HPDE6-E6E7 (cell line): ENCODE measurements at regions not wholly inside any gene's neighbourhood (a gene's known extent, or its start where the extent isn't known, plus 50 kb on each side); places are given as distances from the start of the nearest gene placed in this dataset.
"Not testable (repeated sequence)": the region's sequence is repeated elsewhere in the genome, so short reads cannot be mapped to it uniquely, and the experiment has no call there.

ENCODE experiments used
- DNase-seq: peaks from one replicate; pipeline ENCODE4 v3.0.0; 2011; ENCODE audit warnings: missing footprints; ENCODE audit errors: extremely low spot score

DNA sequence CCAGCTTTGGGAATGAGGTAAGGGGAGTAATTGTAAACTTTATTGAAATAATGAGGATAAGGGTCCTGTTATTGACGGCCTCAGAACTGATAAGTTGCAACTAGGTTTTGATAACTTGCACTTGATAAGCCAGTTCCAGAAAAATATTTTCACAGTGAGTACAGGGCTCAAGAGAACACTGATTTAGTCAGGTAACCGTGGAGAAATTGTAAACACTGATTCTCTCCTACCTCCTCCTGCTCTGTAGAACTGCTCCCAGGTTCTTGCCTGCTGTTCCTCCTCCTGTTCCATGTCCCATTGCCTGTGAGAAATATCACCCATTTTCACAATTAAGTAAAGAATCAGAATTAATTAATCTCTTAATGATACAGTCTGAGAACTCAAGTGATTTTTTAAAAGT is 55.0 kb upstream of the CXXC4 start:
- DNase-seq: no peak

DNA sequence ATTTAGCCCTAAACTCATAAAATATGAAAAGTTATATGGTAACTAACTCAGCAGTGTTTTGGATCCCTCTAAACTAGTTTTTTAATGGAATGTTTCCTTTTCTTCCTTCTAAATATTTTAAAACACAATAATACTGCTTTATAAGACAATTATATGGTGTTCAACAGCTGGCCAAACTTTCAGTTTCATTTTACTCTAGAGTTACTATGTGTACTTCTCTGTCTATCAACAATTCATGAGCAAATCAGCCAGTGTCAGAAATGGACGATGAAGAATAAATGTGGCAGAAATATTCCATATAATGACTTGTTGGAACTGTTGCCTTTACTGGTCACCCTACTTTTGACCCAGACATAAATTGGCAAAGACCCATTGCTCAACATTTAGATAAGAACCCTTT is 64.8 kb upstream of the CXXC4 start:
- no peak for DNase-seq

DNA sequence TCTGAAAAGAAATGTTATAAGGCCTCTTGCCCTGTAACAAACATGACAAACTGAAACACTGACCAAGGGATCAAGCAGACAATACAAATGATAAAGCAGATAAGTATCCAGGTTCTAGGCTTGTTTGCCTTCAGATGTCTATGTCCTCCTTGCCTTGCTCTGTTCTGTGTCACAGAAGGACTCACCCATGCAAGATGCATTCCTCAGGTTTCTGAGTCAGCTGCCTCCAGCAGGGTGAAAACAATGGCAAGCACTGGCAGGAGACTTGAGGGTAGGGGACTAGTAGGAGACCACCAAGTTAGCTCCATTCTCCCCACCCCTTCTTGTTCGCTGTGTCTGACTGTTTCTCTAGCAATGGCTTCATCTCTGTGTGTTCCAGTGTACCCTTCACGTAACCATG is 76.6 kb upstream of the CXXC4 start:
- DNase-seq: peak; percentile 13

DNA sequence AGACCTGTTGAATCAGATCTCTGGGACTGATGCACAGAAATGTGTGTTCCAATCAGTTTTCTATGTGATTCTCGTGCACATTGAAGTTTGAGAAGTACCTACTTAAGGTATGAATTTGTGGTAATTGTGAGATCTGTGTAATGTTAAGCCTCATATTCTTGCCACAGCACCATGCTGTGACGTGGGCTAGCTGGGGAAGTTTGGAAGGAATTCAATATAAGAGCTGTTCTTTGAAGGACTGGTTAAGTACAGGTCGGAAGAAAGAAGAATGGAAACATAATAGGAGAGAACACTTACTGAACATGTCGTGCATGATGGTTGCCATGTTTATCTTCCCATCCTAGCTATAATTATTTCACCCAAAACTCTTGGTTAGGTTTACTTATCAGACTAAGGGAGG is 79.7 kb upstream of the CXXC4 start:
- no peak for DNase-seq

DNA sequence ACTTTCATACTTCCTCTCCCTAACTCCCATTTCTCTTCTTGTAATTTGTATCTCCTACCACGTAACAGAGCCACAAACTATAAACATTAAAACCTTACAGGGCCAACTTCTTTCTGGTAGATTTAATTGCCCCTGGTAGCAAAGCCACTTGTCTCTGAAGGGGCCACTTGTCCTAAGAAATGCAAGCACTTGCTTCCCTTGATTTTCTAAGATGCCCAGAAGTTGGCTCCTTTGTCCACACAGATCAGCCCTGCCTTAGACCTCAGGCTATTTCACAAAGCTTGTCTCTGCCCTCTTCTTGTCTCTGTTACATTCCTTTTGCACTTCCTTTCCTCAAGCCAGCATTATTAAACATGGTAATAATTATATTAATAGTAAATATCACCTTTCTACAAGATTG is 80.6 kb upstream of the CXXC4 start:
- DNase-seq: no peak

DNA sequence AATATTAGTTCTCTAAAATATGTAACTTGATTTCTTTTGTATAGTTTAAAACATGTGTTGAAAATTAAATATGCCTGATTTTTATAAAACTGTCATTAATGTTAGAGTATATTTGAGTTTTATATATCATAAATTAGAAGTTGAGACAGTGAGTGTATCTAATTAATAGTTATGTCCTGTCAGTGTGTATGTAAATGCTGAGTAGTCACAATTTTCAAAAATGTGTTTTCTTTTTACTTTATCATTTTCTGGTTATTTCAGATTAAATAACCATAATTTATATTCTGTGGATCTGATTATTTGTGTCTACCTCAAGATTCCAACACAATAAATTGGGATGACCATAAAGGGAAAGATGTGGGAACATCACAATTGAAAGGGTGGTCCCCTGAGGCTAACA is 82.7 kb upstream of the CXXC4 start:
- no peak for DNase-seq

DNA sequence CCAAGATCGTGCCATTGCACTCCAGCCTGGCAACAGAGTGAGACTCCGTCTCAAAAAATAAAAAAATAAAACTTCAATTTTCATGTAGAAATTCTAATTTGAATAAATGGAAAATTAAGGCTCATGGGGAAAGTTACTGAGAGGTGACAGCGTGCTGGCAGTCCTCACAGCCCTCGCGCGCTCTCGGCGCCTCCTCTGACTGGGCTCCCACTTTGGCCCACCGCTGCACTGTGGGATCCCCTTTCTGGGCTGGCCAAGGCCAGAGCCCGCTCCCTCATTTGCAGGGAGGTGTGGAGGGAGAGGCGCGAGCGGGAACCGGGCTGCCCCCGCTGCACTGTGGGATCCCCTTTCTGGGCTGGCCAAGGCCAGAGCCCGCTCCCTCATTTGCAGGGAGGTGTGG is 86.8 kb upstream of the CXXC4 start:
- not testable (repeated sequence) for DNase-seq

DNA sequence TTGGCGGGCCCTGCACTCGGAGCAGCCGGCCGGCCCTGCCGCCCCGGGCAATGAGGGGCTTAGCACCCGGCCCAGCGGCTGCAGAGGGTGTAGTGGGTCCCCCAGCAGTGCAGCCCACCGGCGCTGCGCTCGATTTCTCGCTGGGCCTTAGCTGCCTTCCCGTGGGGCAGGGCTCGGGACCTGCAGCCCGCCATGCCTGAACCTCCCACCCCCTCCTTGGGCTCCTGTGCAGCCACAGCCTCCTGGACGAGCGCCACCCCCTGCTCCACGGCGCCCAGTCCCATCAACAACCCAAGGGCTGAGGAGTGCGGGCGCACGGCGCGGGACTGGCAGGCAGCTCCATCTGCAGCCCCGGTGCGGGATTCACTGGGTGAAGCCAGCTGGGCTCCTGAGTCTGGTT is 87.4 kb upstream of the CXXC4 start:
- DNase-seq: not testable (repeated sequence)

DNA sequence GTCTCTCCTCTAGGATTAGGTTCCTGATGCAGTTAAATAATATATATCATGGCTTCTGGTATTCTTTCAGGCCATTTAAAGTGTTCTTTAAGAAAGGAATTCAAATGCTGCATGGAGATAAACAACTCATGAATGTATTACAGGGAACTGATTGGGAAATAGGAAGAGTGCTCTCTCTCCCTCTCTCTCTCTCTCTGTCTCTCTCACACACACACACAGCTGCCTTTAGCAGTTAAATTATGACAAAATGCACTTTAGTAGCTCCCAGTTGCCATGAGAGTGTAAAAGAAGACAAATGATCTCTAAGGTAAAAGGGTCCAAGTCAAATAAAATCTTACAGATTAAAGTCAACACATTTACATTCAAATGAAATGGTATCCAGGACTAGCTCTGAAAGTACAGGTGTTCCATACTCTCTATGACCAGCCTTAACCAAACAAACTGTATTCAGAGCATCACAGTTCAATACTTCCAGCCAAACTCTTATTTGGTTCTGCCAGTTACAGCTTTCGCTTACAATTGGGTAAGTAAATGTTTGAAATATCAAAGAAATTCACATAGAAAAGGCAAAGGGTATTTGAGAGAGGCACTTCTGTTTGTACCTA is 94.7 kb upstream of the CXXC4 start:
- no peak for DNase-seq

DNA sequence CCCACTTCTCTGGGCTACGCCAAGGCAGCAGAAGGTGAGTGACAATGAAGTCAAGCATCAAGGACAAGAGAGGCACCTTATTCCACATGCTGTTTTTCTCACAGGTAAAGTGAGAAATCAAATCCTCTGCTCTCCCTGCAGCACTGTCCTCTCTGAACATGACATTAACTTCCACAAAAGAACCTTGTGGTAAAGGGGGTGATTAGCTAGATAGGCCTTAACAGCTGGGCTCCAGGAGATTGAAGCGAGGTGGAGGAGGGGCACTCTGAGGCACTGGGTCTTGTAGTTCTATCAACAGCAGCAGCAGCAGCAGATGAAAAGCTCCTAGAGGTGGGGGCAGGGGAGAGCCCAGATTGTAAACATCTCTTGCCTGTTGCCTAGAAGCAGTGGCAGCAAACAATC is 96.8 kb upstream of the CXXC4 start:
- DNase-seq: no peak

DNA sequence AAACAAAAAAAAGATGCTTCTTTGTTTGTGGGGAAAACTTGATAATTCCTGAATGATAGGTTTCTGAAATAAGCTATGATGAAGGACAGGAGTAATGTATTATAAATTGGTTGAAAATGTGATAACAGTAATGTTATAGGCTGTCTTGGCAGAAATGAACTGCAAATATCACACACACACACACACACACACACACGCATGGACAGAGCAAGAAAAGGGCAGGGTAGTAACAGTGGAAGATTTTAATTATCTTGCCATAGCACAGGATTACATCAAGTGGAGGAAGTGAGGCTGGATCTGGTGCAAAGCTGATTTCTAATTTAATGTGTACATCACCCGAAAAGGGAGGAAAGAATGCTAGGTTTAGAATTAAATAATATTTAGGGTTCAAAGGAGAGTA is 97.5 kb upstream of the CXXC4 start:
- DNase-seq: no peak

DNA sequence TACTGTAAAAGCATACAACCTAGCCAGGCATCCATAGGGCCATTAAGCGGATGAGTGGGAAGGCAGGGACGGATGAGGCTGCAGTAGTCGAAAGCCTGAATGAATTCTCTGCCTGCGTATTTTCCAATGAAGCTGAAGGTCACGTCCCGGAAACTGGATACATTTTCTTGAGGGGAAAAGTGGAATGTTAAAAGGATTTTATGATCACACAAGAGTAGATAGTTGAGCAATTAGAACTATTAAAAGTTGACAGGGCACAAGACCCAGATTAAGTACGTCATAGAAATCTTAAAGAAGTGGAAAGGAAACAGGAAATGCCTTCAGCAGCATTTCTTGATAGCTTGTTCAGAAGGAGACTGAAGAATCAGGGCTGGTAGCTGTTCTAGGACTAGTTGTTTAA is 98.3 kb upstream of the CXXC4 start:
- no peak for DNase-seq

DNA sequence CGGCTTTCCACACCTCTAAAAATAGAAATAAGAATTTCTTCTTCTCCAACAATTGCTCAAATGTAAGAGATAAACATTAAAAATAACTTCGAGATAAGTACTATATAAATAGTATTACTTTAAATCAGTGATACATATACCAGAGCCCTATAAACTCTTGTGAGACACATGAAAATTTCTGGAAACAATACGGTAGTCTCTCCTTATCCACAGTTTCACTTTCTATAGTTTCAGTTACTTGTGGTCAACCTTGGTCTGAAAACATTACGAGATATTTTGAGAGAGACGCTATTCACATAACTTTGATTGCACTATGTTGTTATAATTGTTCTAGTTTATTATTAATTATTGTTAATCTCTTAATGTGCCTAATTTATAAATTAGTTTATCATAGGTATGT is 101.5 kb upstream of the CXXC4 start:
- DNase-seq: no peak

DNA sequence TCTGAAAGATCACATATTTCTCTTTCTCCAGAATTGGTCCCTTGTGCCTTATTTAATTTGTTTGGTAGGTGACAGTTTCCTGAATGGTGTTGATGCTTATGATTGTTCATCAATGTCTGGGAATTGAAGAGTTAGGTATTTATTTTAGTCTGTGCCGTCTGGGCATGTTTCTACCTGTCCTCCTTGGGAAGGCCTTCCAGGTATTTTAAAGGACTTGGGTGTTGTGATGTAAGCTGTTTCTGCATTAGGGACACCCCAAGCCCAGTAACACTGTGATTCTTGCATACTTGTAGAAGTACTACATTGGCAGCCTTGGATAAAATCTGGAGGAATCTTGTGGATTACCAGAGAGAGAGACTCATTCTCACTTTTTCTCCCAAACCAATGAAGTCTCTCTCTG is 120.8 kb upstream of the CXXC4 start:
- DNase-seq: no peak

DNA sequence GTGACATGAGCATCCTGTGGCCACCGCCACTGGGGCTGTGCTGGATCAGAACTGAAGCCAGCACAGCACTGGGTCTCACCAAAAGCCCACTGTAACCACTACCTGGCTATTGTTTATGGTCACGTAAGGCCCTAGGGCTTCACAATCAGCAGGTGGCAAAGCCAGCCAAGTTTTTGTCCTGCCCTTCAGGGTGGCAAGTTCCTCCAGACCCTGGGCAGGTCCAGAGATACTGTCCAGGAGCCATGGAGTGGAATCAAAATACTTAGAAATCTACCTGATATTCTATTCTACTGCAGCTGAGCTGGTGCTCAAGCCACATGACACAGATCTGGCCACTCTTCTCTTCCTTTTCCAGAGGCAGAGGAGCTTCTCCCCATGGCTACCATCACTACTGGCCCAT is 121.2 kb upstream of the CXXC4 start:
- DNase-seq: no peak

DNA sequence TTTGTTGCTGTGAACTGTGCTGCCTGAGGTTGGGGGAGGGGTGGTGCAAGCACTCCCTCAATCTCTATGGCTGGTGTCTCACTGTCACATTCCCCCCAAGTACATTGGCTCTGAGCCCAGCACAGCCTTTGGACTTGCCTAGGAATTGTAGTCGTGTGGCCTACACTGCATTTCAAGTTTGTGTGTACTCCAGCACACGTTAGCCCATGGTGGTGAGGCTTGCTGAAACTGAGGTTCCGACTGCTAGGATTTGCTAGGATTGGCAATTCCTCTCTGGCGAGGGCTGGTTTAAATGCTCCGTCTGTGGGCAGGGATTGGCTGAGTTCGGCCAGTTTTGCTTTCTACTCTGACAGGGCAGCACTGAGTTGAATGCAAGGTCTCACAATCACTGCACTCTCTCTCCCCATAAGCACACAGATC is 121.7 kb upstream of the CXXC4 start:
- DNase-seq: no peak

DNA sequence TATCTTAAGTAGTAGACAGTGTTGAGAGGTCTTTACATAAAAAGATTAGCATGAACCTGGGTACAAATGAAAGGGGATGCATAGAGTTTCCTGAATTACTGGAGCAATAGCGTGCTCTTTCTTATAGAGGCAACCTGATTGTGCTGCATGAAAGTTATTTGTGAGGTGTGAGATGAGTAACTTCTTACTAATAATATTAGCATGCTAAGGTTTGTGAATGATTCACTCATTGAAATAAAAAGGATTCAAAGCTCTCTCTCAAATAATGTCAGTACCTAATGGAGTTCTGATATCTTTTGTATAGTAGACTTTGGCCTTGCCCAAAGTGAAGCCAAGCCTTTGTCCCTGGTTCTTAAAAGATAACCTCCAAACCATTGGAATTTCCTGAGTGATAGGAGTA is 131.0 kb upstream of the CXXC4 start:
- DNase-seq: peak; percentile 5

DNA sequence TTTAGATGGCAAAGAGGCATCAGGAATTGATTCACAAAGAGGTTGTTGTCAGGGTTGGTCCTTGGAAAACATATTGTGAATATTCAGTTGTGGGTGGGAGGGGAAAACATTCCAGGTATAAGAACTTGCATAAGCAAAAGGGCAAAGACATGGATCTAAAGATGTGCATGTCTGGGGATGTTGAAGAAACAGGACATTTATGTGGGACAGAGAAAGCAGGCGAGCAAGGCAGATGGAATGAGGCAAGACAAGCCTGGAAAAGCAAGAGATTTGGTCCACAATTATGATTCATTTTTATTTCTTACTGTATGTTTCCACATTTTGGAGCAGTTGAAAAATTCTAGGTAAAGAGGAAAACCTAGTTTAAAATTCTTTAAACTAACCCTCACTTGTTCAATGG is 134.9 kb upstream of the CXXC4 start:
- DNase-seq: no peak

DNA sequence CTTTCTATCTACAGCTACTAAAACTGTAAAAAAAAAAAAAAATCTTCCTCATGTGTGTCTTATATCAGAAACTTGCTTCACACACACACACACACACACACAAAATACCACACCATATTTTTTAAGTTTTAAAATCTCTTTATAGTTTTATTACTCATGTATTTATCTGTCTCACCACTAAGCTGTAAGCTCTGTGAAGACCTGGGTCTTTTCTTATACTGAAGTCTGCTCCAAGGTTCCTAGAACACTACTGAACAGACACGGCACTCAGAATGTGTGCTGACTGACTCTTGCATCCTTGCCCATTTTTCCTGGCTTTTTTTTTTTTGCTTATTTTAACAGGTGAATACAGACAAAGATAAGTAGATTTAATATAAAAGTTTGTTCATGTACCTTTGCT is 135.6 kb upstream of the CXXC4 start:
- DNase-seq: no peak

DNA sequence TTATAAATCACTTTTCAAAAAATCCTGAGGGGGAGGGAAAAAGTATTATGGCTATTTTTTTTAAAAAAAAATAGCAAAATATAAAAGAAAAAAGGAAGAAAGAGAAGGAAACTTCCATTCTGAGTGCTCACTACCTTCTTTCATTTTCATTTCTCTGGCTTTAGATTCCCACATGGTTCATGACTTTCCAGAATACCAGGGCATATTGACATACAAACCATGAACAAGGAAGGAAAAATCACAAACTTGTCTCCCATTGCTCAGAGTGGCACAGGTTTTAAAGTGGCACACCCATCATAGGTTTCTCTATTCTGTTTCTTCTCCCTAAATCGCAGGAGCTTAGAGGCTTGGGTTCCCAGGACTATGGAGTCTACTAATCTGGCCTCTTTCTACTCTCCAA is 136.3 kb upstream of the CXXC4 start:
- DNase-seq: no peak

DNA sequence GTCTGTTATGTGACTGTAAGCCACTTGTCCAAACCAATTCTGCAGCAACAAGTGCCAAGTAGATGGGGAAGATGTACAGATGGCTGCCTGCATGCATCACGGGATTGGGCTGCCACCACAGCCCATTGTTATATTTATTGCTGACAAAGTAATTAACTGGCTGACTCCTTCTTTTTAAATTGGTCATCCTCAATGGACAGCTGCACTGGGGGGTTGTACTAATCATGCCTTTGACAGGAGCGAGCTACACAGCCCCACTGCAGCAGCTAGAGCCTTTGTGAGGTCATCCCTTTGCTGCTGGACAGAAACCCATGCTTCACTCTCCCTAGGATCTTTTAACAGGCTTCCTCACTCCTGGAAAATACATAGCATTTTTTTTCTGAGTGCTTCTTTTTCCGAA is 146.7 kb upstream of the CXXC4 start:
- DNase-seq: no peak

DNA sequence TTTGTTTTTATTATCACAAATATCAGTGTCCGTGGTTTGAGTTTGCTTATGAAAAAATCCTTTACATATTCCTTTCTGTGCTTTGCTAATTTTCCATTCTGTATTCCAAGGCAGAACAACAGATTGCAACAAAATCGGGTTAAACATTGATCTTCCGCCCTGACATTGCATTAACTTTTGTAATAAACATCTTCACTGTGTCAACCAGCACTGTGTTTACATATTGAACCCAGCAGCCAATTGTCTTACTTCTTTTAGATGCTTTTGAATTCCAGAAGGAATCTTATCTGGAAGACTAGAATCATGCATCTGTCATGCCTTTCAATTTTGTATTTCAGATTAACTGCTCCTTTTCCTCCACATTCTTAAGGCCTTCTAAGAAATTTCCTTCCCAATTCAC is 147.8 kb upstream of the CXXC4 start:
- DNase-seq: no peak

DNA sequence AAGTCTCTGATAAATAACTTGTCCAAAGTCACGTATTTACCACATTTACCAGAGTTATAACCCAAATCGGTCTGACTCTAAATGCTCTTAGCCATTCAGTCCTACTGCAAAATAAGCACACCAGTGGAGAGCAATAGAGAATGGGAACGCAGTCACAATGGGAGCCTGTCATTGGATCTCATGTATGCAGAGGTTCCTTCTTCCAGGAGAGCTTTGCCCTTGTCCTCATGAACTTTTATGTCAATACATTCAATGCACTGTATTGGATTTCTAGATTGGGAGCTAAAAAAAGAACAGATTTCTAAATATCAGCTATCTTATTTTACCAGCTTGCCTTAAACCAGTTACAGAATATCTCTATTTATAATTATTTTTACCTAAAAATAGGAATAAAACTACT is 149.1 kb upstream of the CXXC4 start:
- no peak for DNase-seq

DNA sequence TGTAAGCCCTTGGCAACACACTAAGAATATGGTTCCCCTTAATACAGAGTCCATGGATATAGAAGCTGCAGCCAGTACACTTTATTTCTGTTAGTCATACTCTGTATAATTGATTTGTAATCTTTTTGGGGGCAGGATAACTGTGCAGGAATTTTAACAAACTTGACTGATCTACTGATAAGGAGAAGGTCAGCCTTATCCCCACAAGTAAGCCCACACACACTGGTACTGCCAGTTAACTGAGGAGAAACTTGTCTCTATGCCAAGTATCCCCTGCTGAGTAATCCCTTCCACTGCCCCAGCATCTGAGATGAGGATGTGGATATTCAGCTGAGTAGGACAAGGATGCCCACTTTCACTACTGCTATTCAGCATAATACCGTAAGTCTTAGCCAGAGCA is 154.9 kb upstream of the CXXC4 start:
- no peak for DNase-seq

DNA sequence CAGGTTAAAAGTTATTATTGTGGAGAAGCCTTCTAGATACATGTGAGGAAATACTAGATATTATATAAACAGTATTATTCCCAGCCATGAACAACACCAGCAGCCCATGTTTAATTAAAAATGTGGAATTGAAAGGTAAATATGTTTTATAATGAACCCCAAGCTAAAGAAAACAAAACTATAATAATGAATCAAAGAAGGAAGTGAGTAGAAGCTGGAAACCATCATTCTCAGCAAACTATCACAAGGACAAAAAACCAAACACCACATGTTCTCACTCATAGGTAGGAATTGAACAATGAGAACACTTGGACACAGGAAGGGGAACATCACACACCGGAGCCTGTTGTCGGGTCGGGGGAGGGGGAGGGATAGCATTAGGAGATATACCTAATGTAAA is 167.6 kb upstream of the CXXC4 start:
- DNase-seq: not testable (repeated sequence)
